HG03565 (cell line): ENCODE measurements at regions not wholly inside any gene's neighbourhood (a gene's known extent, or its start where the extent isn't known, plus 50 kb on each side); places are given as distances from the start of the nearest gene placed in this dataset.
A peak's percentile ranks its signal among the peaks of the same experiment; 100 is the strongest.

Experiments used
- ATAC-seq: cut with Tn5 transposase; IDR thresholded peaks from one replicate; pipeline ENCODE4 v1.9.1; 2021; ENCODE audit warnings: mild to moderate bottlenecking, moderate library complexity; ENCODE audit not compliant: unreplicated experiment

GRCh38 chr5:40390281-40391149, 289.2 kb upstream of the PTGER4 start:
- ATAC-seq: no peak

- ATAC-seq: no peak
Measured at GRCh38 chr5:40389591-40389990, 290.1 kb upstream of the PTGER4 start.

GRCh38 chr5:40386289-40386688, 293.4 kb upstream of the PTGER4 start:
- peak; percentile 87 for ATAC-seq

- no peak for ATAC-seq
Measured at GRCh38 chr5:40385544-40385943, 294.2 kb upstream of the PTGER4 start.

GRCh38 chr5:40384782-40385390, 294.8 kb upstream of the PTGER4 start:
- ATAC-seq: no peak

GRCh38 chr5:40383749-40384651, 295.7 kb upstream of the PTGER4 start:
- ATAC-seq: no peak

GRCh38 chr5:40381676-40382363, 297.9 kb upstream of the PTGER4 start:
- ATAC-seq: no peak

- ATAC-seq: no peak
Measured at GRCh38 chr5:40381016-40381415, 298.7 kb upstream of the PTGER4 start.

- ATAC-seq: peak; percentile 73
Measured at GRCh38 chr5:40378396-40379177, 301.1 kb upstream of the PTGER4 start.

GRCh38 chr5:40376566-40376965, 303.1 kb upstream of the PTGER4 start:
- ATAC-seq: peak; percentile 67

GRCh38 chr5:40374853-40375252, 304.9 kb upstream of the PTGER4 start:
- ATAC-seq: no peak

- ATAC-seq: no peak
Measured at GRCh38 chr5:40368200-40368599, 311.5 kb upstream of the PTGER4 start.

GRCh38 chr5:40367255-40367654, 312.5 kb upstream of the PTGER4 start:
- ATAC-seq: no peak

- peak; percentile 73 for ATAC-seq
Measured at GRCh38 chr5:40365342-40366330, 314.1 kb upstream of the PTGER4 start.

GRCh38 chr5:40364441-40364840, 315.3 kb upstream of the PTGER4 start:
- ATAC-seq: no peak

GRCh38 chr5:40361378-40361777, 318.3 kb upstream of the PTGER4 start:
- ATAC-seq: no peak

- no peak for ATAC-seq
Measured at GRCh38 chr5:40360685-40361084, 319.0 kb upstream of the PTGER4 start.

- no peak for ATAC-seq
Measured at GRCh38 chr5:40359832-40360231, 319.9 kb upstream of the PTGER4 start.

GRCh38 chr5:40359093-40359492, 320.6 kb upstream of the PTGER4 start:
- ATAC-seq: no peak
